ENCODE measurements at regions not wholly inside any gene's neighbourhood (a gene's known extent, or its start where the extent isn't known, plus 50 kb on each side); places are given as distances from the start of the nearest gene placed in this dataset.
A peak's percentile ranks its signal among the peaks of the same experiment; 100 is the strongest.

GRCh38 chr1:58143972-58144697 lies 402.4 kb downstream of the OMA1 start:
- no peak for DNase-seq (ENCODE audit: low spot score)
- 53% methylated on average over 4 of the region's 4 CpGs for WGBS
- TF ChIP-seq RAD21 (IDR thresholded peaks at IDR 0.05) (peak in 1 of 2 donors; percentile 5), MAX (IDR thresholded peaks at IDR 0.05) (no peak), ZBTB33 (IDR thresholded peaks at IDR 0.05) (no peak), CTCF (IDR thresholded peaks at IDR 0.05; ENCODE audit: low read depth, low read length, missing input control) (no peak), TAF1 (conservative IDR thresholded peaks at IDR 0.05) (no peak), YY1 (IDR thresholded peaks at IDR 0.05) (no peak), RXRA (IDR thresholded peaks at IDR 0.05) (peak in 1 of 2 donors; percentile 38), HNF4A (conservative IDR thresholded peaks at IDR 0.05) (peak in 1 of 2 donors; percentile 36)
- Histone ChIP-seq H3K27me3 (ENCODE audit: control insufficient read depth in 4 of 4, insufficient read depth in 4 of 4, low read length in 3 of 4) (no peaks in the 10 kb centered on the region), H3K4me1 (ENCODE audit: control insufficient read depth in 4 of 4, insufficient read depth in 4 of 4, low read length in 3 of 4) (peaks cover 0 to 12% (median 2%) of the 10 kb centered on the region in 4 donors), H3K9ac (ENCODE audit: low read depth in 1 of 2, low read length in 2 of 2) (no peak overlapping the region), H3K36me3 (ENCODE audit: control insufficient read depth in 4 of 4, insufficient read depth in 3 of 4, low read depth in 1 of 4, low read length in 3 of 4) (no peaks in the 10 kb centered on the region), H3K4me3 (ENCODE audit: low read depth in 1 of 3, low read length in 3 of 3) (no peak overlapping the region), H3K9me3 (ENCODE audit: control insufficient read depth in 4 of 4, low read length in 3 of 4) (no peaks in the 10 kb centered on the region), H3K27ac (ENCODE audit: low read depth in 1 of 2, low read length in 2 of 2) (no peak overlapping the region)

GRCh38 chr1:58136387-58136786 lies 410.1 kb downstream of the OMA1 start:
- H3K4me3 ChIP-seq (ENCODE audit: low read depth in 1 of 3, low read length in 3 of 3) = no peak overlapping the region
- no peak for DNase-seq (ENCODE audit: low spot score)
- no peak overlapping the region for H3K27ac ChIP-seq (ENCODE audit: low read depth in 1 of 2, low read length in 2 of 2)

More at GRCh38 chr1:58136387-58136786, 410.1 kb downstream of the OMA1 start:
- no peak for TF ChIP-seq FOXA2 (IDR thresholded peaks at IDR 0.05)
- TF ChIP-seq MAX (IDR thresholded peaks at IDR 0.05) = no peak
- TF ChIP-seq NR2F2 (IDR thresholded peaks at IDR 0.05) = no peak
- TF ChIP-seq SP1 (IDR thresholded peaks at IDR 0.05) = no peak
- TF ChIP-seq HNF4A (conservative IDR thresholded peaks at IDR 0.05) = no peak
- no peak for TF ChIP-seq EGR1 (IDR thresholded peaks at IDR 0.05; ENCODE audit: low read depth in 2 of 2)
- no peak for TF ChIP-seq YY1 (IDR thresholded peaks at IDR 0.05)
- no peak for TF ChIP-seq HNF4G (IDR thresholded peaks at IDR 0.05)
- no peak for TF ChIP-seq RAD21 (IDR thresholded peaks at IDR 0.05)
- no peak for TF ChIP-seq GABPA (IDR thresholded peaks at IDR 0.05 in 1 of 2, conservative IDR thresholded peaks at IDR 0.05 in 1 of 2)
- TF ChIP-seq JUND (IDR thresholded peaks at IDR 0.05) = no peak
- TF ChIP-seq ATF3 (IDR thresholded peaks at IDR 0.05) = no peak
- TF ChIP-seq ZBTB33 (IDR thresholded peaks at IDR 0.05) = no peak
- TF ChIP-seq FOXA1 (IDR thresholded peaks at IDR 0.05) = no peak
- TF ChIP-seq RXRA (IDR thresholded peaks at IDR 0.05) = no peak
- Histone ChIP-seq H3K9me3 (ENCODE audit: control insufficient read depth in 4 of 4, low read length in 3 of 4) (peaks cover 0 to 3% (median 0%) of the 10 kb centered on the region in 4 donors), H3K4me1 (ENCODE audit: control insufficient read depth in 4 of 4, insufficient read depth in 4 of 4, low read length in 3 of 4) (peaks cover 0 to 4% (median 1%) of the 10 kb centered on the region in 4 donors), H3K36me3 (ENCODE audit: control insufficient read depth in 4 of 4, insufficient read depth in 3 of 4, low read depth in 1 of 4, low read length in 3 of 4) (no peaks in the 10 kb centered on the region), H3K27me3 (ENCODE audit: control insufficient read depth in 4 of 4, insufficient read depth in 4 of 4, low read length in 3 of 4) (no peaks in the 10 kb centered on the region), H3K9ac (ENCODE audit: low read depth in 1 of 2, low read length in 2 of 2) (no peak overlapping the region)
- 50% methylated on average over 2 of the region's 2 CpGs for WGBS

Data from liver (tissue), 8 donors.